A549 (cell line): ENCODE measurements at regions not wholly inside any gene's neighbourhood (a gene's known extent, or its start where the extent isn't known, plus 50 kb on each side); places are given as distances from the start of the nearest gene placed in this dataset.

Experiments used
- ATAC-seq, 2 experiments: fragments of 200-7000 bp in 1 of 2; fragments of >200 bp in 1 of 2; cut with Nextera tagmentation in 1 of 2; cut with Tn5 transposase in 1 of 2; 3 replicates each; pipeline versions ENCODE4 v1.8.0 to v1.9.1; 2018 to 2020; ENCODE audit warnings: mild to moderate bottlenecking in 1 of 2, moderate library complexity in 1 of 2
- CTCF ChIA-PET: fragments of 300-600 bp; sonication (Branson Sonifier 250); formaldehyde crosslinking; extraction: SDS; loops from one replicate; lab custom pipeline; 2021; ENCODE audit warnings: antibody characterized with exemption, inconsistent platforms; lab: Yijun Ruan, JAX
- POLR2A ChIA-PET: fragments of 350-600 bp; formaldehyde crosslinking; extraction: SDS; loops from one replicate; lab custom pipeline; 2021; ENCODE audit warnings: antibody characterized with exemption, inconsistent platforms; lab: Yijun Ruan, JAX
- DNase-seq, 2 experiments: peaks; one replicate each; pipeline versions ENCODE4 v3.0.0 to v3.0.0-alpha.2; 2011 to 2016; ENCODE audit warnings: low read depth in 1 of 2, low spot score in 1 of 2
- FAIRE-seq: peaks from 2 replicates; lab custom pipeline; 2011; peaks lifted over from hg19 to GRCh38; lab: Jason Lieb, UNC
- H3K27ac ChIP-seq, 2 experiments: fragments of >200 bp; sonication (Bioruptor Twin); formaldehyde crosslinking; 3 replicates each; pipeline ENCODE4 v1.5.1; 2016 to 2017
- H3K4me1 ChIP-seq: fragments of >200 bp; sonication (Bioruptor Twin); formaldehyde crosslinking; 3 replicates; pipeline ENCODE4 v1.6.1; 2016
- H3K4me2 ChIP-seq: fragments of >200 bp; sonication (Bioruptor Twin); formaldehyde crosslinking; 3 replicates; pipeline ENCODE4 v1.6.1; 2016
- H3K4me3 ChIP-seq: fragments of >200 bp; sonication (Bioruptor Twin); formaldehyde crosslinking; 3 replicates; pipeline ENCODE4 v1.5.1; 2016
- H3K9me3 ChIP-seq: fragments of >200 bp; sonication (Bioruptor Twin); formaldehyde crosslinking; 3 replicates; pipeline ENCODE4 v1.6.1; 2016
- CBX2 ChIP-seq: fragments of 200-600 bp; sonication (generic); IDR thresholded peaks from 2 replicates; pipeline ENCODE4 v1.6.1; 2016; ENCODE audit warnings: low read depth, mild to moderate bottlenecking, borderline replicate concordance
- EHF ChIP-seq: fragments of 250-450 bp; sonication (Bioruptor Pico); IDR thresholded peaks from 2 replicates; pipeline ENCODE4 v1.5.0; 2020; ENCODE audit warnings: mild to moderate bottlenecking
- EHMT2 ChIP-seq: fragments of 200-600 bp; sonication (generic); IDR thresholded peaks from 2 replicates; pipeline ENCODE4 v1.6.1; 2016; ENCODE audit warnings: antibody characterized with exemption, low read depth, mild to moderate bottlenecking, moderate library complexity
- ELK1 ChIP-seq: fragments of 150-350 bp; IDR thresholded peaks from 2 replicates; pipeline ENCODE4 v1.6.1; 2014; ENCODE audit warnings: low read depth, mild to moderate bottlenecking, low read length
- FOXS1 ChIP-seq: fragments of 250-450 bp; sonication (Bioruptor Pico); IDR thresholded peaks from 2 replicates; pipeline ENCODE4 v1.5.0; 2020; ENCODE audit warnings: mild to moderate bottlenecking, moderate library complexity
- HEYL ChIP-seq: fragments of 250-450 bp; sonication (Bioruptor Pico); IDR thresholded peaks from 2 replicates; pipeline ENCODE4 v1.8.0; 2021; ENCODE audit warnings: mild to moderate bottlenecking, moderate library complexity
- HMGXB4 ChIP-seq: fragments of 250-450 bp; sonication (Bioruptor Pico); IDR thresholded peaks from 2 replicates; pipeline ENCODE4 v1.5.0; 2021; ENCODE audit warnings: mild to moderate bottlenecking, moderate library complexity, borderline replicate concordance
- HOXB5 ChIP-seq: fragments of 250-450 bp; sonication (Bioruptor Pico); IDR thresholded peaks from 2 replicates; pipeline ENCODE4 v1.5.0; 2020; ENCODE audit warnings: mild to moderate bottlenecking, moderate library complexity
- JUNB ChIP-seq: fragments of >200 bp; sonication (Bioruptor Twin); formaldehyde crosslinking; IDR thresholded peaks from 2 replicates; pipeline ENCODE4 v1.6.1; 2016
- MAFK ChIP-seq: fragments of 450-650 bp; IDR thresholded peaks from 2 replicates; pipeline ENCODE4 v1.6.1; 2014; ENCODE audit not compliant: partially characterized antibody
- MYC ChIP-seq: IDR thresholded peaks from 2 replicates; pipeline ENCODE4 v1.6.1; 2012; ENCODE audit warnings: mild to moderate bottlenecking, inconsistent platforms, low read length, improper control_type of control experiment, borderline replicate concordance
- NFE2L2 ChIP-seq: fragments of 150-350 bp; conservative IDR thresholded peaks from 2 replicates; pipeline ENCODE4 v1.6.1; 2014; ENCODE audit warnings: low read length
- NPAS2 ChIP-seq: fragments of 250-450 bp; sonication (Bioruptor Pico); IDR thresholded peaks from 2 replicates; pipeline ENCODE4 v1.8.0; 2022; ENCODE audit warnings: mild to moderate bottlenecking, moderate library complexity, borderline replicate concordance
- POLR2AphosphoS2 ChIP-seq: conservative IDR thresholded peaks from 2 replicates; pipeline ENCODE4 v1.6.1; 2012; ENCODE audit warnings: low read length, improper control_type of control experiment, inconsistent platforms
- RARB ChIP-seq: fragments of 250-450 bp; sonication (Bioruptor Pico); IDR thresholded peaks from 2 replicates; pipeline ENCODE4 v1.8.0; 2021; ENCODE audit warnings: mild to moderate bottlenecking, moderate library complexity
- RCOR1 ChIP-seq: fragments of 150-350 bp; IDR thresholded peaks from 2 replicates; pipeline ENCODE4 v1.6.1; 2014; ENCODE audit warnings: antibody characterized with exemption, low read length, low read depth
- REST ChIP-seq: fragments of 200-600 bp; sonication (generic); IDR thresholded peaks from 2 replicates; pipeline ENCODE4 v1.6.1; 2016; ENCODE audit warnings: antibody characterized with exemption, mild to moderate bottlenecking, moderate library complexity
- RFX5 ChIP-seq: fragments of 450-650 bp; IDR thresholded peaks from 2 replicates; pipeline ENCODE4 v1.7.1; 2014; ENCODE audit warnings: antibody characterized with exemption, mild to moderate bottlenecking, moderate library complexity
- SREBF2 ChIP-seq: fragments of 450-650 bp; IDR thresholded peaks from 2 replicates; pipeline ENCODE4 v1.6.1; 2014; ENCODE audit warnings: mild to moderate bottlenecking, moderate library complexity
- TP53 ChIP-seq: fragments of 250-450 bp; sonication (Bioruptor Pico); IDR thresholded peaks from 2 replicates; pipeline ENCODE4 v1.5.0; 2021; ENCODE audit warnings: mild to moderate bottlenecking, moderate library complexity
- ZNF302 ChIP-seq: fragments of 250-450 bp; sonication (Bioruptor Pico); IDR thresholded peaks from 2 replicates; pipeline ENCODE4 v1.9.0; 2021; ENCODE audit warnings: inconsistent platforms, mild to moderate bottlenecking, moderate library complexity
- WGBS: methylation state at CpG from one replicate; pipeline ENCODE4 v1.1.6; 2017; ENCODE audit errors: missing lambda C conversion rate; 5-methylcytosine and 5-hydroxymethylcytosine counted together
- TF ChIP-seq, protein P1 (sequence below): fragments of >200 bp; sonication (Bioruptor Twin); formaldehyde crosslinking; IDR thresholded peaks from 3 replicates; pipeline ENCODE4 v1.6.1; 2016
- TF ChIP-seq, protein P2 (sequence below): IDR thresholded peaks from 2 replicates; pipeline ENCODE4 v1.6.1; 2012
- TF ChIP-seq, protein P3 (sequence below): IDR thresholded peaks from 2 replicates; pipeline ENCODE4 v1.6.1; 2012; ENCODE audit warnings: low read depth, borderline replicate concordance

DNA sequence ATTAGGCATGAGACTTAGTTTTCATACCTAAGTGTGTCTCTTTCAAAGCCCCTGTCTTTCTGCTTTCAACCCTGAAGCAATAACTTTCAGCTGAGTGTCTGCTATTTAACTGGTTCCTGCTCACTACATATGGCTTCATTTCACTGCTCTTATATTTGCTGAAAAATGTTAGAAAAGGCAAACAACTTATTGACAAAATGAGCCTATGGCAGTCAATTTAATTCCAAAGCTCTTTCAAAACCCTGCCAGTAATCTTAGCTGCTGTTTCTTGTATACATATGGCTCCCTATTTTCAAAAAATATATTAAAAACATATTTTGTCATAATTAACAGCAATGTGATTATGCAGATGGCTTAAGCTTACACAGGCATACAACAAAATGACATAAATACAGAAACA is 334.1 kb upstream of the MGAT4C start:
- Histone ChIP-seq H3K4me2 (no peak overlapping the region), H3K4me3 (no peak overlapping the region), H3K9me3 (no peaks in the 10 kb centered on the region), H3K27ac (no peak overlapping the region), H3K4me1 (no peaks in the 10 kb centered on the region)
- no peak for FAIRE-seq
- POLR2A ChIA-PET: no interaction called here
- DNase-seq: no peak
- no peak for TF ChIP-seq REST
- TF ChIP-seq TP53: no peak
- no peak for TF ChIP-seq RCOR1
- TF ChIP-seq HOXB5: no peak
- TF ChIP-seq RARB (CRISPR knock-in tag): no peak
- TF ChIP-seq JUNB: no peak
- TF ChIP-seq, protein P1, sequence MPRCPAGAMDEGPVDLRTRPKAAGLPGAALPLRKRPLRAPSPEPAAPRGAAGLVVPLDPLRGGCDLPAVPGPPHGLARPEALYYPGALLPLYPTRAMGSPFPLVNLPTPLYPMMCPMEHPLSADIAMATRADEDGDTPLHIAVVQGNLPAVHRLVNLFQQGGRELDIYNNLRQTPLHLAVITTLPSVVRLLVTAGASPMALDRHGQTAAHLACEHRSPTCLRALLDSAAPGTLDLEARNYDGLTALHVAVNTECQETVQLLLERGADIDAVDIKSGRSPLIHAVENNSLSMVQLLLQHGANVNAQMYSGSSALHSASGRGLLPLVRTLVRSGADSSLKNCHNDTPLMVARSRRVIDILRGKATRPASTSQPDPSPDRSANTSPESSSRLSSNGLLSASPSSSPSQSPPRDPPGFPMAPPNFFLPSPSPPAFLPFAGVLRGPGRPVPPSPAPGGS: no peak
- TF ChIP-seq FOXS1: no peak
- no peak for TF ChIP-seq HEYL
- TF ChIP-seq EHF (CRISPR knock-in tag): no peak
- TF ChIP-seq RFX5: no peak
- no peak for TF ChIP-seq SREBF2
- TF ChIP-seq POLR2AphosphoS2: no peak
- no peak for ATAC-seq
- CTCF ChIA-PET: no interaction called here

GRCh38 chr12:86574143-86574542 is 318.0 kb upstream of the MGAT4C start:
- ChIA-PET CTCF (no interaction called here), POLR2A (no interaction called here)
- FAIRE-seq (no peak), ATAC-seq (no peak), DNase-seq (no peak)
- no peak overlapping the region for H3K4me3 ChIP-seq
- H3K9me3 ChIP-seq: peaks cover 1% of the 10 kb centered on the region; the same call in 1 of the 3 replicates
- no peak overlapping the region for H3K27ac ChIP-seq
- H3K4me2 ChIP-seq: no peak overlapping the region
- H3K4me1 ChIP-seq: no peaks in the 10 kb centered on the region
- peak; percentile 71 for TF ChIP-seq MAFK
- TF ChIP-seq CBX2: no peak
- TF ChIP-seq, all 56 proteins: peak for 1

DNA sequence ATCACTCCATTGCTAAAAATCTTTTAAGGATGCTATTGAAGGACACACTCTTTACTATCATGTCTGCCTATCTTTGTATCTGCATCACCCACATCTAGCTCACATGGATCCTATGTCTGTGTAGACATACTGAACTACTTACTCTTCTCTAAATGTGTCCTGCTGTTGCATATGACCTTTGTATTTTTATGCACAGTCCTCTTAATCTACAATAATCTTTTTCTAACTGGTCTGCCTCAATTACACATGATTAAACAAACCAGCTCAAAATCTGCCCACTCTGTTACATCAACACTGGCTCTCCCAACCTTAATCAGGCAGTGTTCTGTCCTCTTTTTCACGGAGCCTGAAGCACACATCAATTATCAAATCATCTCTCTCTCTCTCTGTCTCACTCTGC is 316.3 kb upstream of the MGAT4C start:
- Histone ChIP-seq H3K27ac (no peak overlapping the region), H3K4me2 (no peak overlapping the region), H3K4me1 (no peaks in the 10 kb centered on the region), H3K4me3 (no peak overlapping the region), H3K9me3 (peaks cover 7% of the 10 kb centered on the region; the same call in 1 of the 3 replicates)
- DNase-seq: no peak
- FAIRE-seq: no peak
- POLR2A ChIA-PET: no interaction called here
- CTCF ChIA-PET: no interaction called here
- no peak for ATAC-seq
- TF ChIP-seq NPAS2 (CRISPR knock-in tag): no peak
- TF ChIP-seq, protein P2, sequence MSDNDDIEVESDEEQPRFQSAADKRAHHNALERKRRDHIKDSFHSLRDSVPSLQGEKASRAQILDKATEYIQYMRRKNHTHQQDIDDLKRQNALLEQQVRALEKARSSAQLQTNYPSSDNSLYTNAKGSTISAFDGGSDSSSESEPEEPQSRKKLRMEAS: no peak
- TF ChIP-seq, all 56 proteins: peak for 0
- WGBS: 0% methylated on average over 1 of the region's 1 CpG

DNA sequence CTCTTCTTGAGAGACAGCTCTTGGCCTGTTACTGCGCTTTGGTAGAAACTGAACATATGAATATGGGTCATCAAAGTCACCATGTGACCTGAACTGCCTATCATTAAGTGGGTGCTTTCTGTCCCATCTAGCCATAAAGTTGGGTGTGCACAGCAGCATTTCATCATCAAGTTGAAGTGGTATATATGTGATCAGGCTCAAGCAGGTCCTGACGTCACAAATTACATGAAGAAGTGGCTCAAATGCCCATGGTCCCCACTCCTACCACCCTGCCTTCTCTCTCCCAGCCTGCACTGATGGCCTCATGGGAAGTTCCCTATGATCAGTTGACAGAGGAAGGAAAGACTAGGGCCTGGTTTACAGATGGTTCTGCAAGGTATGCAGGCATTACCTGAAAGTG is 308.8 kb upstream of the MGAT4C start:
- Histone ChIP-seq H3K4me1 (no peaks in the 10 kb centered on the region), H3K4me3 (no peak overlapping the region), H3K9me3 (peaks cover 11% of the 10 kb centered on the region; the same call in 1 of the 3 replicates), H3K27ac (no peak overlapping the region), H3K4me2 (no peak overlapping the region)
- ATAC-seq (no peak), FAIRE-seq (no peak), DNase-seq (no peak)
- CTCF ChIA-PET: no interaction called here
- WGBS: 88% methylated on average over 2 of the region's 2 CpGs
- POLR2A ChIA-PET: no interaction called here
- TF ChIP-seq ZNF302 (CRISPR knock-in tag) (no peak), EHMT2 (no peak), HMGXB4 (no peak), MYC (no peak), ELK1 (no peak), NFE2L2 (no peak)
- TF ChIP-seq, protein P3, sequence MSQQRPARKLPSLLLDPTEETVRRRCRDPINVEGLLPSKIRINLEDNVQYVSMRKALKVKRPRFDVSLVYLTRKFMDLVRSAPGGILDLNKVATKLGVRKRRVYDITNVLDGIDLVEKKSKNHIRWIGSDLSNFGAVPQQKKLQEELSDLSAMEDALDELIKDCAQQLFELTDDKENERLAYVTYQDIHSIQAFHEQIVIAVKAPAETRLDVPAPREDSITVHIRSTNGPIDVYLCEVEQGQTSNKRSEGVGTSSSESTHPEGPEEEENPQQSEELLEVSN: no peak
